ENCODE measurements at regions not wholly inside any gene's neighbourhood (a gene's known extent, or its start where the extent isn't known, plus 50 kb on each side); places are given as distances from the start of the nearest gene placed in this dataset.

DNA sequence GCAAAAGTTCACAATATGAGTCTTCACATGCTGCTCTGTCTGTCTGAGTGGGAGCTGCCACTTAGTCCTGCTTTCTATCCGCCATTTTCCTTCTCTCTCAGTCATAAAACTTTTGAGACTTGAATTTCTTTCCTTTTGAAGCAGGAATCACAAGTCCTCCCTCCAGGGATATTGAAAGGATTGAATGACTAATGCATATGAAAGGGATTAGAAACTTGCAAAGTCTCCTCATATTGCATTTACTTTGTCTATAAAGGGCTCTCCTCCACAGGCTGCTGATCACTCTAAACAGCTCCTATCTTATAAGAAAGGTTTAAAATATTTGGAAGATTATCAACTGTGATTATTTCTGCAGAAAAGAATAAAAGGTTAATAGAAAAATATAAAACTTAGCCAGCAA, 879.1 kb downstream of the ARAP2 start:
- POLR2A ChIA-PET (ENCODE audit: partially characterized antibody), result no interaction called here
- WGBS, 2 experiments (ENCODE audit: extremely low coverage in 1 of 2, insufficient coverage in 1 of 2, insufficient read length in 1 of 2, insufficient replicate concordance in 2 of 2, low coverage in 1 of 2, low lambda C conversion rate in 2 of 2, missing lambda C conversion rate in 1 of 2), result 83% methylated on average over 1 of the region's 1 CpG; no CpG with 5 or more reads in 1 of the 2 experiments

More for the DNA sequence above, 879.1 kb downstream of the ARAP2 start:
- Histone ChIP-seq H4K5ac (ENCODE audit: insufficient read length, low read depth, low read length) (no peak overlapping the region), H3K4me2 (ENCODE audit: insufficient read depth in 1 of 2, low read depth in 2 of 2, low read length in 2 of 2) (no peak overlapping the region), H3K9ac (replicated peaks in 1 of 4; ENCODE audit: extremely low read depth in 1 of 4, low read depth in 3 of 4, low read length in 3 of 4) (no peak overlapping the region), H2BK15ac (ENCODE audit: low read length) (no peak overlapping the region), H2AK5ac (ENCODE audit: low read depth, low read length) (no peak overlapping the region), H3K9me3 (ENCODE audit: insufficient read depth in 2 of 2, low read depth in 1 of 2, low read length in 1 of 2) (peaks cover 0 to 5% of the 10 kb centered on the region in 2 experiments; a peak in 1 of 4 replicates), H2AFZ (ENCODE audit: low read length) (no peak overlapping the region), H3K27ac (ENCODE audit: low read depth, low read length) (no peak overlapping the region), H4K20me1 (replicated peaks in 1 of 2; ENCODE audit: control insufficient read depth in 1 of 2, insufficient read depth in 2 of 2, low read length in 2 of 2) (no peaks in the 10 kb centered on the region), H3K14ac (ENCODE audit: insufficient read length) (no peak overlapping the region), H3K4me1 (replicated peaks in 1 of 4; ENCODE audit: control insufficient read depth in 3 of 4, insufficient read depth in 4 of 4, low read length in 3 of 4) (no peaks in the 10 kb centered on the region), H4K91ac (replicated peaks; ENCODE audit: insufficient read length, low read length) (no peak overlapping the region), H3K56ac (replicated peaks; ENCODE audit: insufficient read length, low read depth, low read length) (no peak overlapping the region), H3K36me3 (ENCODE audit: control insufficient read depth in 2 of 4, insufficient read depth in 4 of 4, low read length in 3 of 4) (no peaks in the 10 kb centered on the region), H3K18ac (ENCODE audit: extremely low read depth, low read length) (no peak overlapping the region), H3K79me2 (ENCODE audit: control insufficient read depth in 1 of 2, insufficient read depth in 2 of 2, low read length in 2 of 2) (no peaks in the 10 kb centered on the region), H3K79me1 (ENCODE audit: low read depth, low read length) (no peaks in the 10 kb centered on the region), H2BK120ac (replicated peaks; ENCODE audit: low read depth, low read length) (no peak overlapping the region), H3K23ac (ENCODE audit: insufficient read length) (no peak overlapping the region), H3K4ac (replicated peaks; ENCODE audit: insufficient read length, low read depth, low read length) (no peak overlapping the region), H2BK20ac (ENCODE audit: low read length) (no peak overlapping the region), H2BK12ac (ENCODE audit: low read depth, low read length) (no peak overlapping the region), H4K8ac (ENCODE audit: extremely low read depth, insufficient read depth, low read length) (no peak overlapping the region), H3K23me2 (ENCODE audit: low read depth, low read length) (no peaks in the 10 kb centered on the region), H2BK5ac (ENCODE audit: low read depth, low read length) (no peak overlapping the region), H3K27me3 (replicated peaks in 1 of 4; ENCODE audit: control insufficient read depth in 3 of 4, extremely low read depth in 1 of 4, insufficient read depth in 3 of 4, low read length in 3 of 4) (no peaks in the 10 kb centered on the region), H3K4me3 (ENCODE audit: extremely low read depth in 1 of 4, insufficient read depth in 2 of 4, low read depth in 3 of 4, low read length in 4 of 4) (no peak overlapping the region)
- CTCF ChIA-PET (ENCODE audit: partially characterized antibody), result no interaction called here
- FAIRE-seq, result no peak
- no peak for DNase-seq (ENCODE audit: low read depth in 1 of 2, low spot score in 2 of 2)
- TF ChIP-seq CEBPB (IDR thresholded peaks at IDR 0.05; ENCODE audit: low read depth, low read length) (no peak), YY1 (IDR thresholded peaks at IDR 0.05; ENCODE audit: low read depth, low read length) (0 out of 2 replicates have a peak, but pooled peaks have one; percentile 12)
